IPS DF 6.9 (cell line): ENCODE measurements at regions not wholly inside any gene's neighbourhood (a gene's known extent, or its start where the extent isn't known, plus 50 kb on each side); places are given as distances from the start of the nearest gene placed in this dataset.

Source experiments
- DNase-seq: peaks from one replicate; pipeline ENCODE4 v3.0.0-alpha.2; 2013; ENCODE audit warnings: low read depth, low spot score
- H3K27ac ChIP-seq: one replicate; pipeline ENCODE4 v1.5.1; 2013; ENCODE audit warnings: low read length, control low read depth
- H3K27me3 ChIP-seq: 2 replicates; pipeline ENCODE4 v1.6.1; 2013; ENCODE audit warnings: mild to moderate bottlenecking, low read length; ENCODE audit not compliant: control insufficient read depth, insufficient read depth
- H3K36me3 ChIP-seq: 2 replicates; pipeline ENCODE4 v1.6.1; 2013; ENCODE audit warnings: low read length; ENCODE audit not compliant: control insufficient read depth, insufficient read depth
- H3K4me1 ChIP-seq: 2 replicates; pipeline ENCODE4 v1.6.1; 2013; ENCODE audit warnings: low read length; ENCODE audit not compliant: control insufficient read depth, insufficient read depth
- H3K4me3 ChIP-seq: 2 replicates; pipeline ENCODE4 v1.5.1; 2013; ENCODE audit warnings: mild to moderate bottlenecking, low read length
- H3K9me3 ChIP-seq: 2 replicates; pipeline ENCODE4 v1.6.1; 2013; ENCODE audit warnings: low read length, inconsistent platforms; ENCODE audit not compliant: control insufficient read depth, insufficient read depth
- WGBS: extraction: QIAGEN DNeasy Blood & Tissue Kit; methylation state at CpG from one replicate; pipeline ENCODE4 v1.1.7; 2013; ENCODE audit warnings: mixed read lengths, missing lambda C conversion rate; ENCODE audit not compliant: insufficient read length, insufficient coverage; 5-methylcytosine and 5-hydroxymethylcytosine counted together

GRCh38 chr6:165852676-165853075 is 189.6 kb upstream of the PDE10A start:
- no peaks in the 10 kb centered on the region for H3K36me3 ChIP-seq
- no CpG with 5 or more reads among the region's 10 CpGs for WGBS
- DNase-seq: no peak
- no peaks in the 10 kb centered on the region for H3K9me3 ChIP-seq
- H3K27me3 ChIP-seq: peaks cover 21% of the 10 kb centered on the region; the same call in 1 of the 2 replicates
- H3K4me1 ChIP-seq: no peaks in the 10 kb centered on the region; the same call in 1 of the 2 replicates
- H3K4me3 ChIP-seq: no peak overlapping the region
- no peak overlapping the region for H3K27ac ChIP-seq

- Histone ChIP-seq H3K27me3 (peaks cover 21% of the 10 kb centered on the region; the same call in 1 of the 2 replicates), H3K27ac (no peak overlapping the region), H3K4me1 (peaks cover 3% of the 10 kb centered on the region; the same call in 1 of the 2 replicates), H3K4me3 (no peak overlapping the region), H3K36me3 (no peaks in the 10 kb centered on the region), H3K9me3 (no peaks in the 10 kb centered on the region)
- no CpG with 5 or more reads among the region's 9 CpGs for WGBS
- DNase-seq: no peak
These were observed 187.5 kb upstream of the PDE10A start for GRCh38 chr6:165850434-165851019.

- H3K27ac ChIP-seq: no peak overlapping the region
- H3K36me3 ChIP-seq: no peaks in the 10 kb centered on the region
- peaks cover 3% of the 10 kb centered on the region; the same call in 1 of the 2 replicates for H3K4me1 ChIP-seq
- no peak overlapping the region for H3K4me3 ChIP-seq
- no peak for DNase-seq
- no peaks in the 10 kb centered on the region for H3K9me3 ChIP-seq
- WGBS: no CpG with 5 or more reads among the region's 27 CpGs
- H3K27me3 ChIP-seq: peaks cover 19% of the 10 kb centered on the region; the same call in 1 of the 2 replicates
These were observed 186.7 kb upstream of the PDE10A start for GRCh38 chr6:165849534-165850430.

GRCh38 chr6:165848086-165848426 is 185.0 kb upstream of the PDE10A start:
- Histone ChIP-seq H3K9me3 (no peaks in the 10 kb centered on the region), H3K4me3 (no peak overlapping the region), H3K4me1 (peaks cover 8% of the 10 kb centered on the region), H3K27ac (no peak overlapping the region), H3K36me3 (no peaks in the 10 kb centered on the region), H3K27me3 (peaks cover 5% of the 10 kb centered on the region; the same call in 1 of the 2 replicates)
- no peak for DNase-seq
- WGBS: no CpG with 5 or more reads among the region's 11 CpGs

- H3K27me3 ChIP-seq: peaks cover under 1% of the 10 kb centered on the region; the same call in 1 of the 2 replicates
- no peaks in the 10 kb centered on the region for H3K9me3 ChIP-seq
- H3K36me3 ChIP-seq: no peaks in the 10 kb centered on the region
- no peak overlapping the region for H3K4me3 ChIP-seq
- peaks cover 11% of the 10 kb centered on the region for H3K4me1 ChIP-seq
- no peak overlapping the region for H3K27ac ChIP-seq
- DNase-seq: no peak
- WGBS: no CpG with 5 or more reads among the region's 14 CpGs
These were observed 184.5 kb upstream of the PDE10A start for GRCh38 chr6:165847407-165848085.

GRCh38 chr6:165846123-165846966 is 183.3 kb upstream of the PDE10A start:
- no peaks in the 10 kb centered on the region for H3K9me3 ChIP-seq
- DNase-seq: no peak
- no peak overlapping the region for H3K4me3 ChIP-seq
- no peaks in the 10 kb centered on the region for H3K36me3 ChIP-seq
- WGBS: no CpG with 5 or more reads among the region's 22 CpGs
- H3K4me1 ChIP-seq: peaks cover 15% of the 10 kb centered on the region
- no peaks in the 10 kb centered on the region for H3K27me3 ChIP-seq
- H3K27ac ChIP-seq: no peak overlapping the region

GRCh38 chr6:165845493-165845892 is 182.5 kb upstream of the PDE10A start:
- no CpG with 5 or more reads among the region's 3 CpGs for WGBS
- Histone ChIP-seq H3K27me3 (no peaks in the 10 kb centered on the region), H3K4me3 (no peak overlapping the region), H3K4me1 (peaks cover 17% of the 10 kb centered on the region), H3K9me3 (no peaks in the 10 kb centered on the region), H3K27ac (no peak overlapping the region), H3K36me3 (no peaks in the 10 kb centered on the region)
- DNase-seq: no peak

GRCh38 chr6:165844801-165845364 is 181.8 kb upstream of the PDE10A start:
- Histone ChIP-seq H3K4me1 (peaks cover 17% of the 10 kb centered on the region), H3K9me3 (no peaks in the 10 kb centered on the region), H3K36me3 (no peaks in the 10 kb centered on the region), H3K27me3 (no peaks in the 10 kb centered on the region), H3K4me3 (no peak overlapping the region), H3K27ac (no peak overlapping the region)
- DNase-seq: no peak
- WGBS: no CpG with 5 or more reads among the region's 4 CpGs

GRCh38 chr6:165844232-165844631 is 181.2 kb upstream of the PDE10A start:
- H3K27me3 ChIP-seq: no peaks in the 10 kb centered on the region
- no CpG with 5 or more reads among the region's 5 CpGs for WGBS
- no peaks in the 10 kb centered on the region for H3K36me3 ChIP-seq

More at GRCh38 chr6:165844232-165844631, 181.2 kb upstream of the PDE10A start:
- Histone ChIP-seq H3K4me1 (peaks cover 17% of the 10 kb centered on the region), H3K4me3 (no peak overlapping the region), H3K27ac (no peak overlapping the region), H3K9me3 (no peaks in the 10 kb centered on the region)
- DNase-seq: no peak
